ENCODE measurements at regions not wholly inside any gene's neighbourhood (a gene's known extent, or its start where the extent isn't known, plus 50 kb on each side); places are given as distances from the start of the nearest gene placed in this dataset.

DNA sequence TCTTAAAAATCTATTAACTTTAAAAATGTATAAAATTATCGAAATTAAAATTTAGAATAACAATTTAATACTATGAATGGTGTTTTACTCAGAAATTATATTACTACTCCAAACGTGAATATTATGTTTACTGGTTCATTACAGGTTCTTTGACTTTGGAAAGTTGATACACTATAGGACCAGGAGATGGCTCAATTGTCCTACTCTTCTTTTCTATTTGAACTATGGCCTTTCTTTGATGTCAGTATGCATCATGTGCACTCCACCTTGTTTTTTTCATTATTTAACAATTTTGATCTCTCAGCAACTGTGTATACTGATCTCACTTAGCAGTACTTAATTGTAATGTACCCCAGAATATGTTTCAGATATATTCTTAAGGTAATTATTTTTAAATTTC lies 391.5 kb upstream of the MANEA start (continued):
- TF ChIP-seq, protein P1, sequence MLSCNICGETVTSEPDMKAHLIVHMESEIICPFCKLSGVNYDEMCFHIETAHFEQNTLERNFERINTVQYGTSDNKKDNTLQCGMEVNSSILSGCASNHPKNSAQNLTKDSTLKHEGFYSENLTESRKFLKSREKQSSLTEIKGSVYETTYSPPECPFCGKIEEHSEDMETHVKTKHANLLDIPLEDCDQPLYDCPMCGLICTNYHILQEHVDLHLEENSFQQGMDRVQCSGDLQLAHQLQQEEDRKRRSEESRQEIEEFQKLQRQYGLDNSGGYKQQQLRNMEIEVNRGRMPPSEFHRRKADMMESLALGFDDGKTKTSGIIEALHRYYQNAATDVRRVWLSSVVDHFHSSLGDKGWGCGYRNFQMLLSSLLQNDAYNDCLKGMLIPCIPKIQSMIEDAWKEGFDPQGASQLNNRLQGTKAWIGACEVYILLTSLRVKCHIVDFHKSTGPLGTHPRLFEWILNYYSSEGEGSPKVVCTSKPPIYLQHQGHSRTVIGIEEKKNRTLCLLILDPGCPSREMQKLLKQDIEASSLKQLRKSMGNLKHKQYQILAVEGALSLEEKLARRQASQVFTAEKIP (CRISPR knock-in tag; IDR thresholded peaks at IDR 0.05; ENCODE audit: borderline replicate concordance) = no peak
- TF ChIP-seq NBN (conservative IDR thresholded peaks at IDR 0.05) = no peak
- TF ChIP-seq ZBTB8A (CRISPR knock-in tag; IDR thresholded peaks at IDR 0.05; ENCODE audit: borderline replicate concordance, low read depth) = no peak
- TF ChIP-seq CENPX (CRISPR knock-in tag; IDR thresholded peaks at IDR 0.05) = no peak
- TF ChIP-seq RAD21 (CRISPR knock-in tag; IDR thresholded peaks at IDR 0.05) = no peak
- no peak for TF ChIP-seq U2AF2 (IDR thresholded peaks at IDR 0.05; ENCODE audit: low read depth, low read length)
- TF ChIP-seq, protein P2, sequence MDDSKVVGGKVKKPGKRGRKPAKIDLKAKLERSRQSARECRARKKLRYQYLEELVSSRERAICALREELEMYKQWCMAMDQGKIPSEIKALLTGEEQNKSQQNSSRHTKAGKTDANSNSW (CRISPR knock-in tag; IDR thresholded peaks at IDR 0.05; ENCODE audit: borderline replicate concordance) = no peak
- no peak for TF ChIP-seq RXRB (CRISPR knock-in tag; IDR thresholded peaks at IDR 0.05; ENCODE audit: borderline replicate concordance)
- TF ChIP-seq, protein P3, sequence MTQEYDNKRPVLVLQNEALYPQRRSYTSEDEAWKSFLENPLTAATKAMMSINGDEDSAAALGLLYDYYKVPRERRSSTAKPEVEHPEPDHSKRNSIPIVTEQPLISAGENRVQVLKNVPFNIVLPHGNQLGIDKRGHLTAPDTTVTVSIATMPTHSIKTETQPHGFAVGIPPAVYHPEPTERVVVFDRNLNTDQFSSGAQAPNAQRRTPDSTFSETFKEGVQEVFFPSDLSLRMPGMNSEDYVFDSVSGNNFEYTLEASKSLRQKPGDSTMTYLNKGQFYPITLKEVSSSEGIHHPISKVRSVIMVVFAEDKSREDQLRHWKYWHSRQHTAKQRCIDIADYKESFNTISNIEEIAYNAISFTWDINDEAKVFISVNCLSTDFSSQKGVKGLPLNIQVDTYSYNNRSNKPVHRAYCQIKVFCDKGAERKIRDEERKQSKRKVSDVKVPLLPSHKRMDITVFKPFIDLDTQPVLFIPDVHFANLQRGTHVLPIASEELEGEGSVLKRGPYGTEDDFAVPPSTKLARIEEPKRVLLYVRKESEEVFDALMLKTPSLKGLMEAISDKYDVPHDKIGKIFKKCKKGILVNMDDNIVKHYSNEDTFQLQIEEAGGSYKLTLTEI (CRISPR knock-in tag; conservative IDR thresholded peaks at IDR 0.05) = no peak
- TF ChIP-seq ISX (CRISPR knock-in tag; conservative IDR thresholded peaks at IDR 0.05) = no peak
- no peak for TF ChIP-seq NR2F1 (CRISPR knock-in tag; IDR thresholded peaks at IDR 0.05)

DNA sequence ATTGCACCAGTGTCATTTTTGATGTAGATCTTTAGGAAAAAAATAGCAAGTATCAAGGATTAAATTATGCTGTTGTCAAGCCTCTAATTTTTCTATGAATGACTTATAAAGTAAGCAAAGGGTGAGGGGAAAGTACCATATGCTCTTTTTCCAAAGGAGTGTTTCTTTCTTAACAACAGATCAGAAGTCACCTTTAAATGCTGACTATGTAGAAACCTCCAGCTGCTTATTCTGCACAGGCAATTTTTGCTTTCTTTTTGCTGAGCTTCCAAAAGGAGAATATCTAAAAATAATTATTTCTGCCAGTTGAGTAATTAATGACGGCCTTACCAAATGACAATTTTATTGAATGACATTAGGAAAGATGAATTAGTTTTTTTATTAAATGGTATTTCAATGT lies 390.6 kb upstream of the MANEA start:
- H3K27me3 ChIP-seq (ENCODE audit: control insufficient read depth in 1 of 2, insufficient read depth in 2 of 2, low read length in 2 of 2) = no peaks in the 10 kb centered on the region
- DNase-seq (ENCODE audit: low spot score) (no peak), FAIRE-seq (no peak), ATAC-seq (no peak)
- H3K9me3 ChIP-seq (ENCODE audit: low read length) = no peaks in the 10 kb centered on the region
- H3K4me3 ChIP-seq (replicated peaks in 1 of 3; ENCODE audit: insufficient read depth in 1 of 3, low read depth in 2 of 3, low read length in 3 of 3) = no peak overlapping the region
- H3K36me3 ChIP-seq (replicated peaks in 1 of 2; ENCODE audit: control insufficient read depth in 1 of 2, insufficient read depth in 2 of 2, low read length in 2 of 2) = no peaks in the 10 kb centered on the region
- H3K4me1 ChIP-seq (ENCODE audit: insufficient read depth, low read length) = no peaks in the 10 kb centered on the region
- H4K20me1 ChIP-seq (ENCODE audit: insufficient read depth, low read length) = no peaks in the 10 kb centered on the region
- H3K9ac ChIP-seq (ENCODE audit: insufficient read depth, low read depth, low read length) = no peak overlapping the region
- H3K79me2 ChIP-seq (ENCODE audit: insufficient read depth, low read length) = no peaks in the 10 kb centered on the region
- 3% methylated on average over 1 of the region's 1 CpG for WGBS (ENCODE audit: low lambda C conversion rate)
- TF ChIP-seq MAFF (IDR thresholded peaks at IDR 0.05; ENCODE audit: low read depth, low read length) (peak; percentile 86), ZNF296 (CRISPR knock-in tag; conservative IDR thresholded peaks at IDR 0.05) (no peak), MAFK (conservative IDR thresholded peaks at IDR 0.05 in 1 of 2, IDR thresholded peaks at IDR 0.05 in 1 of 2; ENCODE audit: low read length in 2 of 2) (peak; percentile 81 to 89), ATAD3A (CRISPR knock-in tag; IDR thresholded peaks at IDR 0.05) (no peak)
- TF ChIP-seq, protein P4, sequence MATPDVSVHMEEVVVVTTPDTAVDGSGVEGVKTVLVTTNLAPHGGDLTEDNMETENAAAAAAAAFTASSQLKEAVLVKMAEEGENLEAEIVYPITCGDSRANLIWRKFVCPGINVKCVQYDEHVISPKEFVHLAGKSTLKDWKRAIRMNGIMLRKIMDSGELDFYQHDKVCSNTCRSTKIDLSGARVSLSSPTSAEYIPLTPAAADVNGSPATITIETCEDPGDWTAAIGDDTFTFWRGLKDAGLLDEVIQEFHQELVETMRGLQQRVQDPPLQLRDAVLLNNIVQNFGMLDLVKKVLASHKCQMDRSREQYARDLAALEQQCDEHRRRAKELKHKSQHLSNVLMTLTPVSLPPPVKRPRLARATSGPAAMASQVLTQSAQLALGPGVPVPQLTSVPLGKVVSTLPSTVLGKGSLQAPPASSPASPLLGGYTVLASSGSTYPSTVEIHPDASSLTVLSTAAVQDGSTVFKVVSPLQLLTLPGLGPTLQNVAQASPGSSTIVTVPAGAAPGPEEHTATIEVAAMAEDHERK (CRISPR knock-in tag; IDR thresholded peaks at IDR 0.05; ENCODE audit: low read depth) = no peak
- no peak overlapping the region for H2AFZ ChIP-seq (ENCODE audit: low read length)
- no peak overlapping the region for H3K4me2 ChIP-seq (ENCODE audit: low read depth, low read length)
- intact Hi-C loops (cut with micrococcal nuclease; ENCODE audit: unreplicated experiment) (no loop called here), in situ Hi-C loops (cut with HindIII; ENCODE audit: extremely low pct_ligation_motif_present, low pct_unique_long_range_greater_than_20kb) (no loop called here)
- POLR2A ChIA-PET = no interaction called here
- H3K27ac ChIP-seq (ENCODE audit: extremely low read length, insufficient read depth, low read length) = no peak overlapping the region
- BruUV-seq (replicated peaks) = no TSS peak
- CTCF ChIA-PET (ENCODE audit: low intra/inter-chr PET ratio, low total read pairs) = no interaction called here
